Stimulated activated CD4-positive, alpha-beta T cell treated with anti-CD3 and anti-CD28 coated beads, Interleukin-15, amount 100 ng/mL, for 48 hours (primary cell): ENCODE measurements at regions not wholly inside any gene's neighbourhood (a gene's known extent, or its start where the extent isn't known, plus 50 kb on each side); places are given as distances from the start of the nearest gene placed in this dataset.

ENCODE experiments used
- DNase-seq, 2 donors: peaks; one replicate each; pipeline ENCODE4 v3.0.0-alpha.2; 2020; ENCODE audit warnings: low read depth in 2 of 2

GRCh38 chr7:46368871-46369270, 447.8 kb upstream of the IGFBP3 start:
- DNase-seq, result no peak

DNA sequence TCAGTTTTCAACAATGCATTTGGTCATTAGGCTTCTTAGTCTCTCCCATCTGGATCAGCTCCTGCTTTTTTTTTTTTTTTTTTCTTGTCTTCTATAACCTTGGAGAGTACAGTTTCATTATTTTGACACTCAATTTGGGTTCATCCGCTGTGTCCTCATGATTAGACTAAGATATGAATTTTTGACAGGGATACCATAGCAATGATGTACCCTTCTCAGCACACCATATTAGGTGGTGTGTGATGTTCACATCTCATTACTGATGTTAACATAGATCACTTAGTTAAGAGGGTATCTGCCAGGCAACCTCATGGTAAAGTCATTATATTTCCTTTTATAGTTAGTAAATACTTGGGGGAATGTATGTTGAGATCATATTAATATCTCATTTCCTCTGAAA, 445.5 kb upstream of the IGFBP3 start:
- no peak for DNase-seq

DNA sequence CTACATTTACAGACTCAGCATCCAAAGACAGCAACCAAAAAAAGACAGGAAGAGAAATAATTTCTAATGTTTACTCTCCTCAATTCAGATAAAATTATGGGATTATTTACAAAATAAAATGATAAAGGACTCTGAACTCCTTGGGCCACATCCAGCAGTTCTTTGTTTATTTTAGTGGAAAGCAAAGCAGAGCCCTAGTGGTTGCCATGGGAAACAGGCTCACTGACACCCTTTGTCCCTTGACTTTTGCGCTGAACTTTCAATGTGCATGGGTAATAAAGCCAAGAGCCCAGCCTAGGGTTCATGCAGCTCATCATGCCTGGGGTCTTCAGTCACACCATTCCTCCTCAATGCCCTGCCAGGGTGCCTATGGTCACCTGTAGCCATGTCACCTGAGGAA, 442.6 kb upstream of the IGFBP3 start:
- DNase-seq, result no peak

- no peak for DNase-seq
These were observed 439.7 kb upstream of the IGFBP3 start for GRCh38 chr7:46360811-46361210.

- no peak for DNase-seq
These were observed 439.2 kb upstream of the IGFBP3 start for GRCh38 chr7:46360296-46360695.

DNA sequence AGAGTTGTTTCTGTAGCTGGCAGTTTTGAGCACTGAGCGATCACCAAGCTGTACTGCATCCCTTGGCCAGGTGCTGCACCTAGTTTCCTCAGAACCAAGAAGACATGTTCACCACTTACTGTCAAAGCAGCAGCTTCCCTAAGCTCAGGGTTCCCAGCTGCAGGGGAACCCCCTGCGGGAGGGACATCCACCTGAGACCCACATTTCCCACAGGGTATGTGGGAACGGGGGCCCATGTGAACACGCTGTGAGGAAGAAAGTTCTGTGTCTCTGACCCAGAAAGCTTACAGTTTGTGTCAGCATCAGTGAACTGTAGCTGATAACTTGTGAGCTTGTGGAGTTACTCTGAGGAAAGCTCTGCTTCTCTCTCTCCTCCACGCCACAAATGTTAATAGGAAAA, 436.8 kb upstream of the IGFBP3 start:
- DNase-seq, result no peak

- no peak for DNase-seq
These were observed 436.2 kb upstream of the IGFBP3 start for GRCh38 chr7:46357290-46357689.

- DNase-seq, result no peak
These were observed 435.3 kb upstream of the IGFBP3 start for GRCh38 chr7:46356371-46356770.

DNA sequence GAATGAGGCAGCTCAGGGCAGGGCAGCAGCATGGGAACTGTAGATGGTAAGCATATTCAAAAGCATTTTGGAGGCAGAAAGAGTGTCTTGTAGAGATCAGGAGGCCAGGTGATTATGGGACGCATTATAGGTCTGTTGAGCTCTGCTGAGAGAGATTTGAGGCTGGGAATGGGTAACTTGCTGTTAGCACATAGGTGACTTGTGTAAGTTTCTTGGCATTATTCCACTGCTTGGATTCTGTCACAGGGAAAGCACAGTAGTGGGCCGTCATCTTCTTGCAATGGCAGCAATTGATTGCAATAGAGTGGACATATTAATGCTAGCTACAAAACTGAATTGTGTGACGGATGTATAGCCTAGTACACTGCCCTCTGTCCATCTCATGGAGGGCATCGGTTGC, 434.3 kb upstream of the IGFBP3 start:
- no peak for DNase-seq

DNA sequence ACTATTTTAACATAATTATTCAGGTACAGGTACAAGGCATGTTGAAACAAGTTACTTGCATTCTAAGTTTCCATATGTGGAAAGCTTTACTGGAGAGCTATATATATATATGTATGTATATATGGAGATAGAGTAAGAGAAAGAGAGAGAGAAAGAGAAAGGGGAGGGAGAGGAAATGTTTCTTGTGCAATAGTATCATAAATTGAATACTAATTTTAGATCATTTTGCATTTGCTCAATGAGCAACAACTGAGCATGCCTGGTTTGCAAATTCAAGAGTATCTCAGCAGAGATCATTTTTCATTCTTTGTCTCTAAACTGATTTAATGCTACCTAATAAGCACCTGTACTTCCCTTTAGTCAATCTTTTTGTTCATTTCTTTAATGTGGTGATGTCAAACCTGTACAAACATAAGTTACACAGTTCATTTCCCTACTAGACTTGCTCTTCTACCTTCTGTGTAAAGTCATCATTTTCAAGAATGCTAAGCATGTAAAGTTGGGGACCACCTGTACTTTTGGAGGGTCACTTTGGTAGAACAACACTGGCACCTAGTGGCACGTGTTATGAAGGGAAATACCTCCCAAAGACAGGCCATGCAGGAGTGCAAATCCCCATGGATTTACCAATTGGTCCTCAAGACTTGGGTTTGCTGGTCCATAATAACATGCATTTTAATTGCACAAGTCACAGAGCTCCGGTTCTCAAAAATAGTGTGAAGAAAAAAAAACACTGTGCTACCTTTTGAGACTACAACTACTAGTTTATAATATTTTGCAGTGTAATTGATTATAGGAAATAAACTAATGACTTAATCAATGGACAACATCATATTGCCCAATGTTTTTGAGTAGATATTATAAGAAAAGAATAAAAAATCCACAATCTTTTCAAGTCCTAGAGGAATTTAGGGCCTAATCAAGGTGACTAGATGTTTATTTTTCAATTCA, 431.2 kb upstream of the IGFBP3 start:
- DNase-seq, result no peak

- no peak for DNase-seq
These were observed 428.4 kb upstream of the IGFBP3 start for GRCh38 chr7:46349490-46349889.

DNA sequence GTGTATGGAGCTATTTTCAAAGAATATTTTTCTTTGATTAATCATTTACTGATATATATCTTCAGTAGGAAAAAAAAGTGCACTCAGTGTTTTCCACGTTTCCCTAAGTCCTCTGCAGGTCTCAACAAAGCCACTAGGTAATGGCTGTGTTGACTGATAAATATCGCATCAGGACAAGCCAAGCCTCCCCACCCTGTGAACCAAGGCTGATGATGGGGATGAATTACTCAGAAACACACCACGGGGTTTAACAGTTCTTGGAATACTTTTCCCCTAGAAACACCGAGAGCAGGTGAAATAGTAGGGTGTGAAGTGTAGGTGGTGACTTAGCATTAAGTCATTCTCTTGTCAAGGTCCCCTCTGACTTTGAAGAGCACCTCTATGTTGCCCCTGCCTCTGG, 423.5 kb upstream of the IGFBP3 start:
- no peak for DNase-seq

DNA sequence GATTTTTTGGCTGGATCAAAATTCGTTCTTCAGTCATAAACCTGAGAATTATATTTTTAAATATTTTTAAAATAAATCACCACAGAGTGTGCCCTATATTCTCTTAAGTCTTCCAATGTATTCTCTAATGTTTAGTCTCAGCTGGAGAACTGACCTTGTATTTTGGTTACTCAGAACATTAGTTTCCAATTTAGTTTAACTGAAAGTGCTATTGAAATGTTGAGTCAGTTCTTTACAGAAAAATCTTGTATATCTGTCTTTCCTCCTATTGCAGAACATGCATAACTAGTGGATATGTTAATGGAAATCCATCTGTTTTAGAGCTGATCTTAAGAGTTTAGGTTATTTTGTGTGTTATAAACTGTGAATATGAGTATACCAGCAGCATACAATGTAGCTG, 422.7 kb upstream of the IGFBP3 start:
- DNase-seq, result no peak

DNA sequence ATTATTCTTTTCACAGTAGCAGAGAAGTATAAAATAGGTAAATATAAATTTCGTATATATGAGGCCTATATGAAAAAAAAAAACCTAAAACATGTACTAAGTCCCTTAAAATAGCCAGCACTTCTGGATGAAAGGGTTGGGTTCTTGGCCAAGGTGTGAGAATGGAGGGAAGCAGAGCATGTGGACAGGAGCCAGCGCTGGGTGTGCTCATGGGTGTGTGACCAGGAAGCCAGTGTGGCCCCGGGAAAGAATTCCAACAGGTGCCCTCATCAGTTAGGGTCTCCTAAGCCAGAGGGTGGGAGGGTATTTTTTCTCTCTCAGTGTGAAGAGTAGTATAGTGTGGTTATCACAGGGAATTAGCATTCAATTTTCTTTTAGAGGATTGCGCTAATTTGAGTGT, 401.9 kb upstream of the IGFBP3 start:
- no peak for DNase-seq

GRCh38 chr7:46321556-46322205, 400.6 kb upstream of the IGFBP3 start:
- no peak for DNase-seq

DNA sequence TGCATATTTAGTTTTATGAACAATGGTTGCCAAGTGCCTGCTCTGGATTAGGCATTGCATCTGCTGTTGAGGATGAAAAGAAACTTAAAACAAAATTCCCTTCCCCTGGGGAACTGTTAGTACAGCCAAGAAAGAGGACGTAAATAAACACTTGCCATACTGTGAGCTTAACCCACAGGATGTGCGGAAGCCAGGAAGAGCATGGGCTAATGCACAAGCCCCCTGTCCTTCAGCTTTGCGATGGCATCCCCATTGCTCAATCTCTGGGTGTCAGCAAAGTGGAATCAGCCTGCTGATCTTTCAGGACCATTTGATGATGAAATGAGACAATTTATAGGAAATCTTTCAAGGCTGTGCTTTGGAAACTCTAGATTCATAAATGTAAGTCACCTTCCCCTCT, 399.9 kb upstream of the IGFBP3 start:
- DNase-seq, result no peak

DNA sequence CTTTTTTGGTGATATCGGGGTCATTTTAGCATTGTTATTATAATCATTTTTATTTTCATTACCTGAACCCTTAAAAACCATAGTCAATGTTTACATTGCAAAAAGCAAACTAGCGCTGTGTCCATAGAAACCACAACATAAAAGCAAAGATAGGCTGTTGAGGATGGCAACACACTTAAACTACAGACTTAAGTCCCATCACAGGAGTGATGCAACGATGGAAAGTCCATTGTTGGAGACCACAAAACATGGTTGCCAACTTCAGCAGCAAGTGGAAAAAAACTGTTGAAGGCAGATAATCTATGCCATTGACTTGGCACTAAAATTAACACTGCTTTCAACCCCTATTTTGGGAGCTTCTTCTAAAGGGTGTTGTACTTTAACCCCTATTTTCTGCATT, 398.8 kb upstream of the IGFBP3 start:
- DNase-seq, result no peak

GRCh38 chr7:46318276-46318675, 397.2 kb upstream of the IGFBP3 start:
- DNase-seq, result no peak

- DNase-seq, result no peak
These were observed 396.2 kb upstream of the IGFBP3 start for GRCh38 chr7:46317256-46317655.

- DNase-seq, result no peak
These were observed 394.8 kb upstream of the IGFBP3 start for GRCh38 chr7:46315891-46316290.

GRCh38 chr7:46301677-46302076, 380.6 kb upstream of the IGFBP3 start:
- no peak for DNase-seq

DNA sequence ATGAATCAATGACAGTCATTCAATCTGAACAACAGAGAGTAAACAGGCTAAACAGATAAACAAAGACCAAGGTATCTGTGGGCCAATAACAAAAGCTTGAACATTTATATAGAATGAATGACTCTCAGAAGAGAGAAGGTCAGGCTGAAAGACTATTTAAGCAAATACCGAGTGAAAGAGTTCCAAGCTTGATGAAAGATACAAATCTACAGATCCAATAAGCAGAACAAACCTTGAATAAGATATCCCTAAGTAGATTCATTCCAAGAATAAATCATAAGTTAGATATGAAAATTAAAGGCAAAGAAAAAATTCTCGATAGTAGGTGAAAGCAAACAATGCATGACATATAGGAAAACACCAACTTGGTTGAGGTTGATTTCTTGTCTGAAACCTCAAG, 376.4 kb upstream of the IGFBP3 start:
- DNase-seq, result no peak

GRCh38 chr7:46296526-46296925, 375.5 kb upstream of the IGFBP3 start:
- no peak for DNase-seq
